Suppressor macrophage (primary cell): ENCODE measurements at regions not wholly inside any gene's neighbourhood (a gene's known extent, or its start where the extent isn't known, plus 50 kb on each side); places are given as distances from the start of the nearest gene placed in this dataset.

Experiments
- DNase-seq, 4 experiments: peaks; one replicate each; pipeline ENCODE4 v3.0.0-alpha.2; 2020 to 2022

DNA sequence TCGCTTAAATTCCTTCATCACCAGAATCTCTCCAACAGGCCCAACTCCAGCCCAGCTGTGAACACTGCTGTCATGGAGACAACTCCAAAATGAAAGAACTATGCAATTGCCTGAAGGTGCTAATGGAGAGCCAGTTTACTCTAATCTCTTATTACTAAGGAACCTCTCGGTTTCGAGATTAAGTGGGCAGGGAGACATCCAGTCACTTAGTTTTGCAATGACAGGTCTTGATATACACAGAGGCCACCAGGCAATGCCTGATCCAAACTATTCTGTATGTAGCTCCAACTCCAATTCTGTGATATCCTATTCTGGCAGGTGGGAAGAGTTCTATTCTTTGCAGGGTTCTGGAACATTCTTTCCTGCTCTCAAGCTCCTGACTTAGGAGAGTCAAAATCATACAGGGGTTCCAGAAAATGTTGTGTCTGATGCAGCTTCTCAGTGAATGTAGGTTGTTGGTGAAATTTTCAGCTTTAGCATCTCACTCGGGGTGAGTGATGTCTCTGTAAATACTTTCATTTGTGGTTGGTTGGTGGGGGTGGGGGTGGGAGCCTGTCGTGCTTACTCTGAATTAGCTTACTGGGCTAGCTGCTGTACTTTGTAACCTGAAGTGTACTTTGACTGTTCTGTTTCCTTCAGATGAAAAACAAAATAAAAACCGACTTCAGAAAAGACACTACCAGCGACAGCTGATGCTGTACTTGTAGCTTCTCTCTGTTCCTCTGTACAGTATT is 170.9 kb downstream of the PALM2AKAP2 start:
- DNase-seq: no peak

DNA sequence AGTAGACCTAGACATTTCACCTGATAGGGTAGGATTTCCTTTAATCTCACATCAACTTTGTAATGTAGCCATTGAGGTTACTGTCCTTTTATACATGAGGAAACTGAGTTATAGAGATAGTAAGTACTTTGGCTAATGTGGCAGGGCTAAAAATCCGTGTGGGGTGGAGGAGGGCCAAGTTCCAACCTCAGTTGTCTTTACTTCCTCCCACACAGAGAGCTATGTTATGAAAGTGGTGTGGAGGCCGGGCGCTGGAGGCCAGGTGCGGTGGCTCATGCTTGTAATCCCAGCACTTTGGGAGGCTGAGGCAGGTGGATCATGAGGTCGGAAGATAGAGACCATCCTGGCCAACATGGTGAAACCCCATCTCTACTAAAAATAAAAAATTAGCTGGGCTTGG is 173.3 kb downstream of the PALM2AKAP2 start:
- DNase-seq: no peak

DNA sequence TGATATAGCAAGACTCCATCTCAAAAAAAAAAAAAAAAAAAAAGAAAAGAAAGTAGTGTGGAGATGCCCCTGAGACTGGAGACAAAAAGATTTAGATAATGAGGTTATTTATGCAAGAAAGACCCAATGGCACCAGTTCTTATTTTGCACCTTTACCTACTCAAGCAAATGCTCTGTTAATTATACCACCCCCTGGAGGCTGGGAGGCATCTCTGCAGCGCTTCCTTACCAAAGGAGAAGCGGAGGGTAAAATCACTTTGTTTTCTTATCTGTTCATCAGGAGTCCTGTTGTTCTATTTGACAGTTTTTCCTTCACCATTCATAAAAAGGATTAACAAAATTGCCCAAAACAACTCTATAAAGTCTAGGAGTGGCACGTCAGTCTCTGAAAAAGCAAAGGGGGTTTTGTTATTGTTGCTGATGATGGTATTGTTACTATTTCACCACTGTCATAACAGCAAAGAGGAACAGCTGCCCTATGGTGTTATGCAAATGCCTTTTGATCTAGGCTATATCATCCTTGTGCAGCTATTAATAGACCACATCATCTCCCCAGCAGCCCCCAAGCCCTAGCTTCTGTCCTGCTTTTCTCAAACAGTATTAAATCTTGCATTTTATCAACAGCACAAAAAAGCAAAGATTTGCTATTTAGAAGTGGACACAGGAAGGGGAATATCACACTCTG is 174.0 kb downstream of the PALM2AKAP2 start:
- peak in 2 of 4 experiments; percentile 32 to 59 for DNase-seq

DNA sequence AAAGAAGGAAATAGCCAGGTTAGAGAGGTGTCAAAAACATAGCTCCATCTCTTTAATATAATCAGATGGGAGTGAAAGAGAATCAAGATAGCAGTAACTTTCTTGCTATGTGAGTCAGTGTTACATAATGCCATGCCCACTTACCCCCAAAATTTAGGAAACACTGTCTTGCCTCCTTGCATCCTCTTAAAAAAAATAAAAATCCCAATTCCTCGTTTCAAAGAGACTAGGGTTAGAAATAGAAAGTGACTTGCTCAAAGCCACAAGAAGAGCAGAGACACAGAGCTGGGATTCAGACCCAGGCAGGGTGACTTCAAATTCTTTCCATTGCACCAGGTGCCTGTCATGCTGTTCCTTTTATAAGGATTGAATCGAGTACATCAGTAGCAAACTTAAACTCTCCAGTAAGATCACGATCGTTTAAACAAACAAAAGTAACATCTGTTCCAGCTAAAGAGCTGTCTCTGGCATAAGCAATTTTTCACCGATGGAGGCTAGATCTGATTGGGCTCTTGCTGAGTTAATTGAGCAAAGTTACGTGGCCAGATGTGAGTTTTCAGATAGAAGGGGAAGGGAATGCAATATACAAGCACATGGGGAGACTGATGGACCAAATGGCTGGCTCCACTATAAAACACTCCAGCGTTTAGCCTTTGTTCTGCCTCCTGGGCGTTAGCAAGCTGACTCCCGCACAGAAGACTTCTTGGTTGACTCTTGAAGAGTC is 176.9 kb downstream of the PALM2AKAP2 start:
- DNase-seq: no peak

DNA sequence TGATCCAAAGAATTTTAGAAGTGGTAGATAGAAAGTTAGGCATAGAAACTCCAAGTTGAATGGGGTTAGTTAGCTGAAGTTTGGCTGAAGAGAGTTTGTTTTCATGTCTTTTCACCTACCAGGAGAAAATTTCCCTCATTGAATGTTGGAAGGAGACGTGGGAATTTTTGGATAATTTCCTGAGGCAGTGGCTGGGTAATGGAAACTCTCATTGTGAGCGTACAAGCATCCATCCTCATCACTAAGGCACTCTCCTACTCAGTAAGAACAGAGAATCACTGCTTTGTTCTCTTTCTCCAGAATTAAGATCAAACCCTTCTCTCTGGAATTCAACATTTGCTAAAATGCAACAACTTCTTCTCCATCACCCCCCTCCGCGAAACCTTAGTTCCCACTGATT is 179.7 kb downstream of the PALM2AKAP2 start:
- no peak for DNase-seq

DNA sequence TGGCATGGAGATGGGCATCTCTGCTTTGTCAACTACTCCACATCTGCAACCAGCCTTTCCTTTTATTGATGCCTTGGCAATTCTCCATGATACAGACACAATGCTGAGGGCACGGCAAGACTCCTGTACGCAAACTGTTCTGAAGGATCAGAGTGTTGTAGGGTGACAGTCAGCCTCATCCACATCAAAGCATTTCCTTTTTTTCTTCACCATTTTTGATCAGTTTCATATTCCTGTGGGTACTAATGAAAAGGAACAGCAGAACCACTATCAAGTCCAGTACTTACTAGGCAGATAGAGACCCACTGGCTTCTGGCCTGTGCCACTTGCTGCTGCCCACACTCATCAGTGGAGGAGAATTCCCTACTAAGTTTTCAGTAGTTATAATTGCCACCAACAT is 181.6 kb downstream of the PALM2AKAP2 start:
- no peak for DNase-seq

DNA sequence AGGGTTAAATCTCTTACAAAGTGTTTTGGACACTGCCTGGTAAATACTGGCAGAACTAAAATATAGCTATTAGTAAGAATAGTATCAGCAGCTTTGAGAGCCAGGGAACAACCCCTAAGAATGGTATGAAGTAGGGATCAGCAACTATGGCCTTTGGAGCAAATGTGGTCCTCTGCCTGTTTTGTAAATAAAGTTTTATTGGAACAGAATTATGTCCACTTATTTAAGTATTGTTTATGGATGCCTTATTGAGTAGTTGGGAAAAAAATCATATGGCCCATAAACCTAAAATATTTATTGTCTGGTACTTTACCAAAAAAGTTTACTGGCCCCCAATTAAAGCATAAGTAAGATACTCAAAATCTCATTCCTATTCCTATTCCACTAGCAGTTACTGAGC is 182.2 kb downstream of the PALM2AKAP2 start:
- DNase-seq: no peak

DNA sequence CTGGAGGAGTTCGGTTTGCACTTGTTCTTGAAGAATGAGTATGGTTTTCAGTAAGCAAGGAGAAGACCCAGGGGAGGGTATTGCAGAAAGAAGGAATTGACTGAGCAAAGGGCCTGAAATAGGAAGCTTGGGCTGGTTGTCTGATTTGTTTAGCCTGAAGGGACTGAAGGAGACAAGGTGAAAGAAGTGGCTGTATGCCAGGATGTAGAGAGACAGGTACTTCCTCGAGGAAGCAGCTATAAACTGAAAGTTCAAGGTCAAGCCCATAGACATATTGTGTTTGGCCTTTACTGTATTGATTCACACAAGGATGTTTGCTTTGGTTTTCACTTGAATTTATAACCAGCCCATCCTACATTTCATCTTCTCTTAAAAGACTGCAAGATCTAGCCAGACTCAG is 183.1 kb downstream of the PALM2AKAP2 start:
- DNase-seq: no peak

DNA sequence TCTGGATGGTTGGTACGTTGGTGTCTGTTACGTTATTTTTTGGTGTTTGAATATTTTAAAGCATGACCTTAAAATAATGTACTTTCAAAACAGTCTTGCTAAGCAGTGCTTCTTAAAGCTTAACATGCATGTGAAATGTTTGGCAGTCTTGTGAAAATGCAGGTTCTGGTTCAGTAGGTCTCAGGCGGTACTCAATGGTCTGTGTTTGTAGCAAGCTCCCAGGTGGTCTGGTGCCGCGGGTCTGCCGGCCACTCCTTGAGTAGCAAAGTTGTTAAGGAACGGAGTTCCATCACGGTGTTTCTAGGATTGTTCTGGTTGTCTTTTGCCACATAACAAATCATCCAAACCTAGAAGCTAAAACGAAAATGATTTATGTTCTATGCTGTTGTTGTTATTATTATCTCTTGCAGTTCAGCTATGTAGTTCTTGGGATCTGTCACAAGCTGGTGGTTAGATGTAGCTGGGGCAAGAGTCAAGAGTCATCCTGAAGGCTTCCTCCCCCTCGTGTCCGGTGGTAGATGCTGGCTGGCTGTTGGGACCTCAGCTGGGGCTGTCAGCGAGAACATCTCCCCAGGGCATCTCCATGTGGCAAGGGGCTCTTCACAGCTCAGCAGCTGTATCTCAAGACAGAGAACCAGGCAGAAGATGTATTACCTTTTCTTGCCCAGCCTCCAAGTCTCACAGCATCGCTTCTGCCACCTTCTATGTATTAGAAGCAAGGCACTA is 186.8 kb downstream of the PALM2AKAP2 start:
- DNase-seq: no peak

DNA sequence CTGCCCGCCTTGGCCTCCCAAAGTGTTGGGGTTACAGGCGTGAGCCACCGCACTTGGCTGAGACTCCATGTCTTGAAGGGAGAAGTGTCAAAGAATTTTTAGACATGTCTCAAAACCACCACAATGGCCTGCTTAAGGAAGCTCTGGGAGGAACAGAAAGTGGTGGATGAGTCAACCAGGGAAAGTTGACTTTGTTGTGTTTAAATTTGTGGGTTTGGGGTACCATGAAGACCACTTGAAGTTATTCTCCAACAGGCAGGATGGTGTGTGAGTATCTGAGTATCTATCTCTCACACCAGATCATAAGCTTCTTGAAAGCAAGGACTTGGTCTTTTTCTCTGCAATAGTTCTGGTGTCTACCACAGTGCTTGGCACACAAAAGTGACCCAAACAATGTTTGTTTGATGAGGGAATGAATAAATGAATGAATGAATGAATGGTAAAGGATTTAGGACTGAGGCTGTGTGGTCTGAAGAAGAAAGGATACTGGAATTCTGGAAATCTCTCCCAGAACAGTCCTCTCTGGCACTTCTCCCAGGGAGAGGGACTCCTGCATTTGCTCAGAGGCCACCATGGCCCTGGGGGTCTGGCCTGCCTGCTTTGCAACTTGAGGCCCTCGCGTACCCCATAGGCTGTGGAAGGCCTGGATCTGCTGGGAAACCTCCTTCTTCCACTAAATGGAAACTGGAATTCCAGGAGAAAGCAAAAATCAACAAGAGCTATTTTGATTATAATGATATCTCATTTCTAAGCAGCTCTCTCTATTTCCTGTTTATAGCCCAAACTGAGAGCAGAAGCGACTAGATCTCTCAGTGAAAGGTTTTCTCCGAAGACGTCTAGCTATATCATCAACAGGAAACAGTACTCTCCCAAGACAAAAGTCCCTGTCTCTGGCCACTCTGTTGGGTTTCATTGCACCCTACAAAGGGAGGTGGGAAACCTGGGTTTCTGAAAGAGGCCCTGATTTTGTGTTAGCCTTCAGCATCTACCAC is 187.9 kb downstream of the PALM2AKAP2 start:
- DNase-seq: peak; percentile 38 to 83 (median 69)

DNA sequence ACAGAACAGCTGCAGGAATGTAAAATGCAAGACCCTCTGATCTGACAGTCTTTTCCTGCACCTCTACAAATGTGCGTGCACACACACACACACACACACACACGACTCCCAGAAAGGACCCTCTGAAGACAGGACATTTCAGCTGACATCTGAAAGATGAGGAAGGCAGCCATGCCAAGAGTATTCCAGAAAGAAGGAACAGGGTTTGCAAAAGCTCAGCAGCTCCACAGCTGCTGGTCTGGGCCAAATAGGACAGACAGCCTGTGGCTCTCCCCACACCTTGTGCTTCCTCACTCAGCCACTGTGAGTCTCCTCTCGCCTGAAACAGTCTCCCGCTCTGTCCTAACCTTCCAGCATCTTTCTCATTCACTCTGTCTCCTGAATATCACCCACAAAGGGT is 189.0 kb downstream of the PALM2AKAP2 start:
- peak in 2 of 4 experiments; percentile 20 to 23 for DNase-seq

DNA sequence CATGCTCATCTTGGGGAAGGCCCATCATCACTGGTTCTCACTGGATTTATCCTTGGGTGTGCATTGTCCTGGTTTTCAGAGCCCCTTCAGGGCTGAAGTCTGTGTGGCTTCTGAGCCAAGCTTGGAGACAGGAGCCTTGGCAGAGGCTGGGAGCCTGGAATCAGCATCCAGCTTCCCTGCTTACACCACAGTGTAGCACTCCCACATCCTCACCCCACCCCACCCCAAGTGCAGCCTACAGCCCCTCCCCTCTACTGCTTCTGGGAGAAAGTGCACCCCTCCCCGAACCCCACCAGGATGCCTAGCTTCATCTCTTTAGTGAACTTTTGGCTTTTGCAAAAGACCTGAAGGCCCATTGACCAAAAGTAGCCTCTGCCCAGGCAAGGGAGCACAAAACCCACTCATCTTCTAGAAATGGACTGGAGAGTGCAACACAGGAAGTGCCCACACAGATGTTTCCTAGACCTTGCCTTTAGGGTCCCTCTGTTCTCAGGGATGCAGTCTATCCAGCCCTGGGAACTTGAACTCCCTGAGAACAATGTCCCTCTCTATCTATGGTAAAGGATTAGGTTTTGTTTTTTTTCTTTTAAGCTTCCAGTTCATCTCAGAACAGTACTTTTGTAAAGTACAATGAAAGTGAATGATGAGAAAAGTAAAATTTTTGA is 189.7 kb downstream of the PALM2AKAP2 start:
- DNase-seq: peak in 3 of 4 experiments; percentile 26 to 39 (median 35)

DNA sequence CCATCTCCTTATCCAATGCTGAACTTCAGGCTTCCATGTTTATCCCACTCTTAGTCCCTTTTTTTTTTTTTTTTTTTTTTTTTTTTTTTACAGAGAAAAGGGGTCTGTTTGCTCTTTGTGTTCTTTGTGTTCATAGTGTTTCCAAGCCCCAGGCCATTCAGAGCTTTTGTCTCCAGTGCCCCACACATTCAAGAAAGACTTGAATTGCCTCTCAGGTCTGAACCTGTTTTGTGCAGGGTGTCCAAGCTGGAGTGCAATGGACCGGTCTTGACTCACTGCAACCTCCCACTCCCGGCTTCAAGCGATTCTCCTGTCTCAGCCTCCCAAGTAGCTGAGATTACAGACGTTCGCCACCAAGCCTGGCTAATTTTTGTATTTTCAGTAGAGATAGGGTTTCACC is 191.2 kb downstream of the PALM2AKAP2 start:
- no peak for DNase-seq

DNA sequence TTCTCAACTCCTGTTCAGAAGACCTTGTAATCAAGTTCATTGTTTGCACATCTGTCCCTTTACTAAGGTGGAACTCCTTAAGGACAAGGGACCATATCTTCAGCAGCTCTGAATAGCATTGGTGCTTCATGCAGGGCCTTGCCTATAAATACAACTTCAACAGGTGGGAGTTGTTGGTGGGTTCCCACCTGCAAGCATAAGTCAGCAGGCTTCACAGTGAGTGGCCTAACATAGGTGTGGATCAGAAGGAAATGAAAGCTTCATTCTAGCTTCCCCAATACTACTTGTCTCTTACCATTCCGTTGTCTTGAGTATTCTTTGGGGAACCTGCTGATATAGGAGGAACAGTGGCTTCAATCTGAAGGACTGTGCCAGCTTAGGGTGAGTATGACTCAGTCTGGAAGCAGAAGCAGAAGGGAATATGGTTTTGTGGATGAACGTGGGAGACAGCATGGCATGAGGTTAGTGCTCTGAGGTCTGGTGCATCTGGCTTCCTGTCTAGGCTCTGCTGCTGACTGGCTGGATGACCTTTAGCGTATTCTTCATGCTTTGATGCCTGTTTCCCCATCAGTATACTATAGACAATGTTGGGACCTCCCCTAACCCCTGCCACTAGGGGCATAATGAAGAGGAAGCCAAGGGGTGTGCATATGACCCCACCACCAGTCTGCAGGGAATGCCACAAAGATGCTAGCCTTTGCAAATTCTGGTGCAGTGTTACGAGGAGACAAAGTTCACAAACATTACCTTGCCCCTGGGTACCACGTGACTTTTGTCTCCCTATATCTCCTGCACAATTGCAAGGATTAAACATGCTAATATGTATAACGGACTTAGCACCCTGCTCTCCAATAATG is 192.3 kb downstream of the PALM2AKAP2 start:
- DNase-seq: peak; percentile 89 to 98 (median 93)

DNA sequence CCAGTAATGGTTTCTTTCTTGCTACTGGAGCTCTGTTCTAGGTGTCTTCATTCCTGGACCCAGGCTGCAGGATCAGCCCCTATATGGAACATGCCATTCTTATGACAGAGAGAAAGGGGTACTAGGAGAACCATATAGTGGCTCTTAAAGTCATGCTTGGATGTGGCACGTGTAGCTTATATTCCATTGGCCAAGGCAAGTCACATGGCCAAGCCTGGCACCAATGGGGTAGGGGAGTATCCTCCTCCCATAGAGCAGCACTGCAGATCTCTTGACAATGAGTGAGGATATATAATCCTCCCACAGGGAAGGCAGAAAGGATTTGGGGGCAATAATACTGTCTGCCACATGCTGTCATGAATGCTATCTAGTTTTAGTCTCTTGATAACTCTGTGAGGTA is 193.3 kb downstream of the PALM2AKAP2 start:
- no peak for DNase-seq

DNA sequence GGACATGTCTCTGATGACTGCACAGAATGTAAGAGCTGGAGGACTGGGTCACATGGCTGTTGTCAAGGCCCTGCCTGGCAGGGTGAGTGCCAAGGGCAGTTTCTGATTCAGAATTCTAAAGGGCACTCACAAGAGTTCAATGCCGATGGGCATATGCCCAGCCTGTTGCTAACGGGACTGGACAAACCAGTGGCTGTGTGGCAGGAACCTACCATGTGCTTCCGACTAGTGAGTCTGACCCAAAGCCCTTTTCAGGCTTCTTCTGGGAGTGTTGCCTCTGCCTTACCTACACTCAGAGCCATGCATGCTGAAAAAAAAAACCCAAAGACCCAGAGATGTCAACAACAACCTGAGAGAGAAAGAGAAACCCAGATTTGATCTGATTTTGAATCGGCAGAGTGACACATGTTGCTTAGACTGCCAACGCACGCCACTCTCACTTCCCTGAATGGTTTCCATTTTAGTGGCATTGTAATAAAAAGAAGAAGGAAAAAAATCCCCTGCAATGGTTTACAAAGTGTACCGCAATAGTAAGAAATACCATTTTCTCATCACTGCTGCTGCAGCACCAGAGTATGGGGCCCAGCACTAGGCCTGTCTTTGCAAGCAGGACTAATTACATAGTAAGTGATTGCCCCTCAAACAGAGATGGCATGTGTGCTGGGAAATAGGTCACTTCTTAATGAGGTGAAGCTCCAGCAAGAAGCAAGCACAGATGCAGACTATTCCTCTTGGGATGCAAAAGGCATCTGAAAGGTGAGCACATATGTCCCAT is 194.3 kb downstream of the PALM2AKAP2 start:
- DNase-seq: peak; percentile 75 to 94 (median 86)

DNA sequence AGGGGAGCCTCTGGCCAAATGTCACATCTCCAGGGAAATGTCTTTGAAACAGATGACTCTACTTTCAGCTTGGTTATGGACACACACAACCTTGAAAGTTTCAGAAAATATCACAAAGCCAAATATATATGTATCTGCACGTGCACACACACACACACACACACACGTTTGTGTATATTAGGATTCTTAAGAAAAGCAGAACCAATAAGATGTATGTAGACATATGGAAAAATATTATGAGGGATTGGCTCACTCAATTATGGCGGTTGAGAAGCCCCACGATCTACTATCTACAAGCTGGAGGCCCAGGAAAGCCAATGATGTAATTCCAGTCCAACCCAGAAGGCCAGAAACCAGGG is 194.9 kb downstream of the PALM2AKAP2 start:
- no peak for DNase-seq

DNA sequence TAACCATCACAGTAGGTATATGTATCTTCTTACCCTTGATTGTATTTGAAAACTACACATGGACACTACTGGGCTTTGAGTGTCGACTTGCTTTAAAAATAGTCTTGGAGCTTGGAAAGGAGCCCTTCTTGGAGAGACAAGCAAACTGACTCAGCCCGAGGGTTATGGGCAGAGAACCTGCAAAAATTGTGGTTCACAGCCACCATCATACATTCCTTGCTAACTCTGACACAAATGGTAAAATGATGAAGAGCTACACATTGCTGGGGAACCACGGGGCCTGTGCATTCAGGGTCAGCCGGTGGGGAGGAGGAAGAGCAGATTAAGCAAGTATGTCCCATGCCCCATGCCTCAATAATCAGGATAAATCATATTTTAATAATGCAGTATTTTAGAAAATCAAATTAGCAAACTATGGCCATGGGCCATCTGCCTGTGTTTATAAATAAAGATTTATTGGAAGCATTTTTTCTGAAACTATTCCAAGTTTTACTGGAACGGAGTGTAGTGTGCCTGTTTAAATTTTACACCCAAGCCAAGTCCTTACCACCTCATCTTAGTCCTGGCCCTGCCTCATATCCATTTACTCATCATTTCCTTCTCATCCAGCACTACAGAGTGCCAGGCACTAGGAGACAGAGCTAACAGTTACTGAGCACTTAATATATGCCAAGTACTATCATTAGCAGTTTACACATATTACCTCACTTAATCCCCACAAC is 195.7 kb downstream of the PALM2AKAP2 start:
- DNase-seq: no peak

DNA sequence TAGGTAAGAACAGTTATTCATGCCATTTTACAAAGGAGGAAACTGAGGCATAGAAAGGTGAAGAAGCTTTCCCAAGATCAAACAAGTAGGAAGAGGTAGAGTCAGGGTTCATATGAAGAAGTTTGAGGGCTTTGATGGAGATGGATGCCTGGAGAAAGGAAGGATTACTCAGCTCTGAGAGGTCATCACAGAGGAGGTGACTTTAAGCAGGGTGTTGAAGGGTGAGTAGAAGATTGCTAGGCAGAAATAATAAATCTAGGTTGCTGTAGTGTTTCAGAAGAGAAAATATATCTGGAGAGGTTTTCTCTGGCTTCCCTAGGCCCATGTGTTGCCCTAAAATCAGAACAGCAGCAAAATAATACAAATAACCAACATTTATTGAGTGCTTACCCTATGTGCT is 196.3 kb downstream of the PALM2AKAP2 start:
- no peak for DNase-seq
